ENCODE measurements at regions not wholly inside any gene's neighbourhood (a gene's known extent, or its start where the extent isn't known, plus 50 kb on each side); places are given as distances from the start of the nearest gene placed in this dataset.

- Histone ChIP-seq H4K20me1 (ENCODE audit: control insufficient read depth, extremely low read depth, insufficient read depth, low read length) (no peaks in the 10 kb centered on the region), H3K9me3 (ENCODE audit: control insufficient read depth, low read depth, low read length) (no peaks in the 10 kb centered on the region), H3K79me2 (ENCODE audit: control insufficient read depth, insufficient read depth, low read length) (no peaks in the 10 kb centered on the region), H3K9ac (ENCODE audit: control insufficient read depth, extremely low read depth, insufficient read depth, low read length) (no peak overlapping the region), H3K36me3 (ENCODE audit: control insufficient read depth in 2 of 2, extremely low read depth in 1 of 2, insufficient read depth in 2 of 2, low read length in 2 of 2) (no peaks in the 10 kb centered on the region), H3K27me3 (ENCODE audit: control insufficient read depth, extremely low read depth, insufficient read depth, low read length) (no peaks in the 10 kb centered on the region), H3K4me3 (ENCODE audit: control insufficient read depth in 2 of 3, extremely low read depth in 1 of 3, insufficient read depth in 2 of 3, low read depth in 1 of 3, low read length in 3 of 3) (no peak overlapping the region), H3K4me1 (ENCODE audit: control insufficient read depth, extremely low read depth, insufficient read depth, low read length) (no peaks in the 10 kb centered on the region), H3K9me1 (ENCODE audit: control insufficient read depth, extremely low read depth, insufficient read depth, low read length) (no peaks in the 10 kb centered on the region), H2AFZ (ENCODE audit: control insufficient read depth, low read length) (no peak overlapping the region), H3K27ac (ENCODE audit: control insufficient read depth, insufficient read depth, low read length) (no peak overlapping the region), H3K4me2 (ENCODE audit: control insufficient read depth, extremely low read depth, insufficient read depth, low read depth, low read length) (no peak overlapping the region)
- FAIRE-seq, result no peak
- DNase-seq (ENCODE audit: low read depth, low spot score), result no peak
- dilution Hi-C loops (cut with MboI; ENCODE audit: extremely low pct_ligation_motif_present, low sequenced_read_pairs), result no loop called here
- TF ChIP-seq EZH2 (IDR thresholded peaks at IDR 0.05; ENCODE audit: low read length), result no peak
- no peak for TF ChIP-seq CTCF (optimal IDR thresholded peaks at IDR 0.05 in 1 of 3, IDR thresholded peaks at IDR 0.05 in 1 of 3, conservative IDR thresholded peaks at IDR 0.05 in 1 of 3; ENCODE audit: extremely low read depth in 1 of 3, insufficient read depth in 2 of 3, low read length in 3 of 3)
These were observed 101.3 kb upstream of the GUCY1A1 start for GRCh38 chr4:155565330-155565729.

GRCh38 chr4:155564880-155565279 is 101.8 kb upstream of the GUCY1A1 start:
- DNase-seq (ENCODE audit: low read depth, low spot score) (no peak), FAIRE-seq (no peak)
- Histone ChIP-seq H3K27me3 (ENCODE audit: control insufficient read depth, extremely low read depth, insufficient read depth, low read length) (no peaks in the 10 kb centered on the region), H3K79me2 (ENCODE audit: control insufficient read depth, insufficient read depth, low read length) (no peaks in the 10 kb centered on the region), H3K4me1 (ENCODE audit: control insufficient read depth, extremely low read depth, insufficient read depth, low read length) (no peaks in the 10 kb centered on the region), H4K20me1 (ENCODE audit: control insufficient read depth, extremely low read depth, insufficient read depth, low read length) (no peaks in the 10 kb centered on the region), H3K36me3 (ENCODE audit: control insufficient read depth in 2 of 2, extremely low read depth in 1 of 2, insufficient read depth in 2 of 2, low read length in 2 of 2) (no peaks in the 10 kb centered on the region), H3K27ac (ENCODE audit: control insufficient read depth, insufficient read depth, low read length) (no peak overlapping the region), H3K4me2 (ENCODE audit: control insufficient read depth, extremely low read depth, insufficient read depth, low read depth, low read length) (no peak overlapping the region), H3K4me3 (ENCODE audit: control insufficient read depth in 2 of 3, extremely low read depth in 1 of 3, insufficient read depth in 2 of 3, low read depth in 1 of 3, low read length in 3 of 3) (no peak overlapping the region), H2AFZ (ENCODE audit: control insufficient read depth, low read length) (no peak overlapping the region), H3K9me1 (ENCODE audit: control insufficient read depth, extremely low read depth, insufficient read depth, low read length) (no peaks in the 10 kb centered on the region), H3K9me3 (ENCODE audit: control insufficient read depth, low read depth, low read length) (no peaks in the 10 kb centered on the region), H3K9ac (ENCODE audit: control insufficient read depth, extremely low read depth, insufficient read depth, low read length) (no peak overlapping the region)
- TF ChIP-seq EZH2 (IDR thresholded peaks at IDR 0.05; ENCODE audit: low read length) (no peak), CTCF (optimal IDR thresholded peaks at IDR 0.05 in 1 of 3, IDR thresholded peaks at IDR 0.05 in 1 of 3, conservative IDR thresholded peaks at IDR 0.05 in 1 of 3; ENCODE audit: extremely low read depth in 1 of 3, insufficient read depth in 2 of 3, low read length in 3 of 3) (no peak)
- dilution Hi-C loops (cut with MboI; ENCODE audit: extremely low pct_ligation_motif_present, low sequenced_read_pairs), result no loop called here
